Amniotic stem cell (primary cell): ENCODE measurements at regions not wholly inside any gene's neighbourhood (a gene's known extent, or its start where the extent isn't known, plus 50 kb on each side); places are given as distances from the start of the nearest gene placed in this dataset.

Experiments
- DNase-seq: peaks from one replicate; lab custom pipeline; 2025; lab: John Stamatoyannopoulos, UW

GRCh38 chr14:26128931-26129671 is 468.7 kb downstream of the NOVA1 start:
- no peak for DNase-seq

- no peak for DNase-seq
Observed at GRCh38 chr14:26124896-26125438, 472.9 kb downstream of the NOVA1 start.

- no peak for DNase-seq
Observed at GRCh38 chr14:26123459-26123858, 474.4 kb downstream of the NOVA1 start.

- no peak for DNase-seq
Observed at GRCh38 chr14:26121181-26121580, 476.7 kb downstream of the NOVA1 start.

GRCh38 chr14:26113911-26114640 is 483.8 kb downstream of the NOVA1 start:
- DNase-seq = no peak

- no peak for DNase-seq
Observed at GRCh38 chr14:26104717-26105116, 493.1 kb downstream of the NOVA1 start.

- DNase-seq = no peak
Observed at GRCh38 chr14:26097852-26098251, 500.0 kb downstream of the NOVA1 start.

- no peak for DNase-seq
Observed at GRCh38 chr14:26088275-26088674, 509.6 kb downstream of the NOVA1 start.

GRCh38 chr14:26081043-26081442 is 516.8 kb downstream of the NOVA1 start:
- no peak for DNase-seq

- no peak for DNase-seq
Observed at GRCh38 chr14:26078561-26078960, 519.3 kb downstream of the NOVA1 start.

GRCh38 chr14:26074892-26075291 is 522.9 kb downstream of the NOVA1 start:
- DNase-seq = no peak

GRCh38 chr14:26070443-26070842 is 527.4 kb downstream of the NOVA1 start:
- no peak for DNase-seq

- DNase-seq = no peak
Observed at GRCh38 chr14:26067786-26068459, 529.9 kb downstream of the NOVA1 start.

GRCh38 chr14:26067341-26067740 is 530.5 kb downstream of the NOVA1 start:
- DNase-seq = no peak

- no peak for DNase-seq
Observed at GRCh38 chr14:26056036-26056616, 541.7 kb downstream of the NOVA1 start.

- DNase-seq = no peak
Observed at GRCh38 chr14:26032348-26032747, 565.5 kb downstream of the NOVA1 start.

- no peak for DNase-seq
Observed at GRCh38 chr14:26026384-26026783, 571.4 kb downstream of the NOVA1 start.

GRCh38 chr14:26023967-26024366 is 573.9 kb downstream of the NOVA1 start:
- no peak for DNase-seq

GRCh38 chr14:26021759-26022158 is 576.1 kb downstream of the NOVA1 start:
- no peak for DNase-seq

GRCh38 chr14:26017270-26017669 is 580.6 kb downstream of the NOVA1 start:
- DNase-seq = no peak

GRCh38 chr14:26008290-26008689 is 589.5 kb downstream of the NOVA1 start:
- no peak for DNase-seq

GRCh38 chr14:26004342-26004741 is 593.5 kb downstream of the NOVA1 start:
- DNase-seq = no peak
